ENCODE measurements at regions not wholly inside any gene's neighbourhood (a gene's known extent, or its start where the extent isn't known, plus 50 kb on each side); places are given as distances from the start of the nearest gene placed in this dataset.
A peak's percentile ranks its signal among the peaks of the same experiment; 100 is the strongest.
"Not testable (repeated sequence)": the region's sequence is repeated elsewhere in the genome, so short reads cannot be mapped to it uniquely, and the experiment has no call there.

DNA sequence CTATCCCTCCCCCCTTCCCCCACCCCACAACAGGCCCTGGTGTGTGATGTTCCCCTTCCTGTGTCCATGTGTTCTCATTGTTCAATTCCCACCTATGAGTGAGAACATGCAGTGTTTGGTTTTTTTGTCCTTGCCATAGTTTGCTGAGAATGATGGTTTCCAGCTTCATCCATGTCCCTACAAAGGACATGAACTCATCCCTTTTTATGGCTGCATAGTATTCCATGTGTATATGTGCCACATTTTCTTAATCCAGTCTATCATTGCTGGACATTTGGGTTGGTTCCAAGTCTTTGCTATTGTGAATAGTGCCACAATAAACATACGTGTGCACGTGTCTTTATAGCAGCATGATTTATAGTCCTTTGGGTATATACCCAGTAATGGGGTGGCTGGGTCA, 52.3 kb upstream of the MAN1A2 start:
- H3K4me3 ChIP-seq (ENCODE audit: low read length); DNase-seq (ENCODE audit: low read depth): not testable (repeated sequence)

- H3K4me3 ChIP-seq (ENCODE audit: low read length) = no peak overlapping the region
- TF ChIP-seq CTCF (IDR thresholded peaks at IDR 0.05; ENCODE audit: insufficient read depth, low read depth, low read length, missing control alignments) = no peak
- DNase-seq (ENCODE audit: low read depth) = no peak
Measured at GRCh38 chr1:117313555-117313954, 53.7 kb upstream of the MAN1A2 start.

DNA sequence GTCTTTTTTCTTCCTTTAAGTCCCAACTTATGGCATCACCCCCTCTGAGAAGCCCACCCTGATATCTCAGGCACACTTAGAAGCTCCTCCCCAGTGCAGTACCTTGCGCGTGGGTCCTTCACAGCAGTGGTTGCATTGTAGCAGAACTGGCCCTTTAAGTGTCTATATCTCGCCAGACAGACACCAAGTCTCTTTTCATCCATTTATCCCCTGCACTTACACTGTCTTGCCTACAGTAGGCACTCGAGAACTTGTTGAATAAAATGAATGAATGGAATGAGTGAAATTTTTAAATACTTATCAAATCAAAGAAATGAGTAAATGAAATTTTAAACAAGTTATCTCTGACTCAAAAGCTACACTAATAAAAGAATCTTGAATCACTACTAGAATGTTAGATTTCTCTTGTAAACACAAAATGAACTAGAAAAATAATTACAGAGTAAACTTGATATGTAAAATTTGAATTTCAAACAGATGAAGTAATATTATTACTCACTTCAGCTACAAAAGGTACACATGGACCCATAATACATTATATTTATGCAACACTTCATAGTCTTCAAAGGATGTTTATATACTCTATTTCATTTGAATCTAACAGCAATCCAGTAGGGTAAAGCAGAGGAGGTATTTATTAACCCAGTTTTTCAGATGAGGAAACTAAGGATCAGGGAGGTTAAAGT, 54.7 kb upstream of the MAN1A2 start:
- TF ChIP-seq CTCF (IDR thresholded peaks at IDR 0.05; ENCODE audit: insufficient read depth, low read depth, low read length, missing control alignments) = peak; percentile 68
- DNase-seq (ENCODE audit: low read depth) = peak; percentile 60
- no peak overlapping the region for H3K4me3 ChIP-seq (ENCODE audit: low read length)

DNA sequence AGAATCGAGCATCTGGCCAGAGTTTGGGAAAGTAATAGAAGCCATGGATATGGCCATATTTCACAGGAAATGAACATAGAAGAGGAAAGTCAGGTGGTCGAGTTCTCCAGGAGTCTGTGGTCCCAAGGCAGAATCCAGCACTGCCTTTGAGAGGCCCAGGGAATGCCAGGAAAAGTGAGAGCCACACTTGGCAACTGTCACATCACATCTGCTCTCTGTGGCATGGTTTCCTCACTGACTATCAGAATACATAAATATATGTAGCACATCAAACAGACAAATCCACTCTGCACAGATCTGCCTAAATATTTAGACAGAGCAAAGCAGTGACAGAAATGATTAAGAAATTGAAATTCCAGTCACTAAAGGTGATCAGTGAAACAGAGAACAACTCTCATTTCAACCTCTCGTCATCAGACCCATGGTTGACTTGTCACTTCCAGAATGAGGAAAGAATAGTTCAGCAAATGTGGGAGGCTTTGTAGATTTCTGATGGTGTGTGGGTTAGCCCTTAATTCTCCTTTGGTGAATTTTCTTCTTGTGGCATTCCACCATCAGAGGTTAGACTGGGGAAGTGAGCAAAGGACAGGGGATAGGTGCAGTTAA, 58.8 kb upstream of the MAN1A2 start:
- DNase-seq (ENCODE audit: low read depth) = no peak
- TF ChIP-seq CTCF (IDR thresholded peaks at IDR 0.05; ENCODE audit: insufficient read depth, low read depth, low read length, missing control alignments) = no peak

DNA sequence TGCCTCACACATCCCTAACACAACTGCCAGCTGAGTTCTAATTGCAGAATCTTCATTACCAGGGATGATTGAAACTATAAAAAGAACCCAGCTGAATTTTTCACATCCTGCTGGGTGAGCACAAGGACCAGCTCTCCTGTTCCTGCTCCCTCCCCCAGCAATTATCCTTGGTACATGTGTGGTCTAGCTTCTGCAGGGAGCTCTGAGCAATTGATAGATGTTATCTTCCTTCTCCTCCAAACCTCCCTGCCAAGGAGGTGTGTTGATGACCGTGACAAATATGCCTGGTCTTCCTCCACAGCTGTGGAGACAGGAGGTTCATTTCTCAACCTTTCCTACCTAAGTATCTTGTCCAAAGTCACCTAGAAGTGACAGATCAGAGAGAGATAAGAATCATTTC, 65.3 kb upstream of the MAN1A2 start:
- no peak for TF ChIP-seq CTCF (IDR thresholded peaks at IDR 0.05; ENCODE audit: insufficient read depth, low read depth, low read length, missing control alignments)
- H3K4me3 ChIP-seq (ENCODE audit: low read length) = no peak overlapping the region
- DNase-seq (ENCODE audit: low read depth) = no peak

More for the DNA sequence above, 58.8 kb upstream of the MAN1A2 start:
- H3K4me3 ChIP-seq (ENCODE audit: low read length) = no peak overlapping the region

DNA sequence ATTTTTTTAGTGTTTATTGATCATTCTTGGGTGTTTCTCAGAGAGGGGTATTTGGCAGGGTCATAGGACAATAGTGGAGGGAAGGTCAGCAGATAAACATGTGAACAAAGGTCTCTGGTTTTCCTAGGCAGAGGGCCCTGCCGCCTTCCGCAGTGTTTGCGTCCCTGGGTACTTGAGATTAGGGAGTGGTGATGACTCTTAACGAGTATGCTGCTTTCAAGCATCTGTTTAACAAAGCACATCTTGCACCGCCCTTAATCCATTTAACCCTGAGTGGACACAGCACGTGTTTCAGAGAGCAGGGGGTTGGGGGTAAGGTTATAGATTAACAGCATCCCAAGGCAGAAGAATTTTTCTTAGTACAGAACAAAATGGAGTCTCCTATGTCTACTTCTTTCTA, 67.1 kb upstream of the MAN1A2 start:
- H3K4me3 ChIP-seq (ENCODE audit: low read length); DNase-seq (ENCODE audit: low read depth): not testable (repeated sequence)

DNA sequence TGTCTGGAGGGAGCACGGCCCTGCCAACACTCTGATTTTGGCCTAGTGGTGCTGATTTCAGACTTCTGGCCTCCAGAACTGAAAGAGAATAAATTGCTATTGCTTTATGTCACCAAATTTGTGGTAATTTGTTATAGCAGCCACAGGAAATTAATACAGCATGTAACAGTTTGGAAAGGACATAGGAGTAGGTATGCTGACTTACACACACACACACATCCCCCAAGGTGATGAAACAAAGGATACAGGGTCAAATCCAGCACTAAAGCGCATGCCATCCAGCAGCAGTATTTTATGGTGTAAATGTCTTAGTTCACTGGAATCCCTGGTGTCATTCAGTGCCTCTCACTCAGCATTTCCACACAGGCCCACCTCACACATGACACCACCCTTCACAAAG, 72.2 kb upstream of the MAN1A2 start:
- DNase-seq (ENCODE audit: low read depth) = no peak
- no peak overlapping the region for H3K4me3 ChIP-seq (ENCODE audit: low read length)
- TF ChIP-seq CTCF (IDR thresholded peaks at IDR 0.05; ENCODE audit: insufficient read depth, low read depth, low read length, missing control alignments) = no peak

- DNase-seq (ENCODE audit: low read depth) = peak; percentile 62
- TF ChIP-seq CTCF (IDR thresholded peaks at IDR 0.05; ENCODE audit: insufficient read depth, low read depth, low read length, missing control alignments) = no peak
- no peak overlapping the region for H3K4me3 ChIP-seq (ENCODE audit: low read length)
Measured at GRCh38 chr1:117290890-117291289, 76.4 kb upstream of the MAN1A2 start.
